ENCODE measurements at regions not wholly inside any gene's neighbourhood (a gene's known extent, or its start where the extent isn't known, plus 50 kb on each side); places are given as distances from the start of the nearest gene placed in this dataset.

- POLR2A ChIA-PET: no interaction called here
- intact Hi-C loops (cut with micrococcal nuclease): no loop called here
- Mint-ChIP-seq H3K27ac (no peak overlapping the region), H3K4me1 (peaks cover 27% of the 10 kb centered on the region), H3K9me3 (ENCODE audit: insufficient read depth) (no peaks in the 10 kb centered on the region), H3K27me3 (peaks cover 27% of the 10 kb centered on the region), H3K4me3 (no peak overlapping the region)
- TF ChIP-seq EZH2 (IDR thresholded peaks at IDR 0.05; ENCODE audit: borderline replicate concordance, insufficient read depth, low read depth, low read length, poor library complexity, severe bottlenecking) (no peak), CTCF (IDR thresholded peaks at IDR 0.05) (no peak)
- H3K9ac ChIP-seq (ENCODE audit: low read length): no peak overlapping the region
- no peak overlapping the region for H3K4me2 ChIP-seq (replicated peaks; ENCODE audit: low read depth, low read length, poor library complexity, severe bottlenecking)
- H3K36me3 ChIP-seq (replicated peaks in 1 of 2; ENCODE audit: control extremely low read depth in 1 of 2, control insufficient read depth in 1 of 2, extremely low read depth in 1 of 2, insufficient read depth in 2 of 2, low read length in 1 of 2): no peaks in the 10 kb centered on the region
- H3K9me3 ChIP-seq (ENCODE audit: control extremely low read depth in 1 of 3, control insufficient read depth in 2 of 3, insufficient read depth in 1 of 3, low read length in 2 of 3): peaks cover 0 to 6% (median 0%) of the 10 kb centered on the region in 3 donors
- no peaks in the 10 kb centered on the region for H4K20me1 ChIP-seq (ENCODE audit: control insufficient read depth, insufficient read depth, low read length, poor library complexity, severe bottlenecking)
- WGBS (ENCODE audit: insufficient coverage): 91% methylated on average over 9 of the region's 10 CpGs
- no peak for ATAC-seq (ENCODE audit: low read depth)
- peaks cover 0 to 10% (median 2%) of the 10 kb centered on the region in 4 experiments for H3K27me3 ChIP-seq (replicated peaks in 1 of 4; ENCODE audit: control extremely low read depth in 1 of 4, control insufficient read depth in 3 of 4, insufficient read depth in 4 of 4, low read length in 3 of 4)
- DNase-seq: no peak
- peaks cover 24 to 26% of the 10 kb centered on the region in 2 donors for H3K4me1 ChIP-seq (ENCODE audit: control insufficient read depth in 2 of 2, insufficient read depth in 2 of 2, low read length in 2 of 2)
- H3K4me3 ChIP-seq (ENCODE audit: control extremely low read depth in 1 of 5, extremely low read depth in 1 of 5, insufficient read depth in 1 of 5, low read depth in 2 of 5, low read length in 4 of 5): no peak overlapping the region
- H3K27ac ChIP-seq (ENCODE audit: low read length in 2 of 2): no peak overlapping the region
- CTCF ChIA-PET: no interaction called here
- no peaks in the 10 kb centered on the region for H3K79me2 ChIP-seq (ENCODE audit: control insufficient read depth, insufficient read depth, low read length)
- no peak overlapping the region for H2AFZ ChIP-seq (ENCODE audit: insufficient read depth, low read depth, low read length, poor library complexity, severe bottlenecking)
Observed at GRCh38 chr22:48141301-48141700, 1378.9 kb downstream of the TBC1D22A start.

GRCh38 chr22:48140261-48140813, 1377.9 kb downstream of the TBC1D22A start:
- H3K9ac ChIP-seq (ENCODE audit: low read length): no peak overlapping the region
- peaks cover 0 to 6% (median 0%) of the 10 kb centered on the region in 3 donors for H3K9me3 ChIP-seq (ENCODE audit: control extremely low read depth in 1 of 3, control insufficient read depth in 2 of 3, insufficient read depth in 1 of 3, low read length in 2 of 3)
- no peak for ATAC-seq (ENCODE audit: low read depth)
- Mint-ChIP-seq H3K9me3 (ENCODE audit: insufficient read depth) (no peaks in the 10 kb centered on the region), H3K4me3 (no peak overlapping the region), H3K4me1 (peaks cover 20% of the 10 kb centered on the region), H3K27me3 (peaks cover 25% of the 10 kb centered on the region), H3K27ac (no peak overlapping the region)
- H2AFZ ChIP-seq (ENCODE audit: insufficient read depth, low read depth, low read length, poor library complexity, severe bottlenecking): no peak overlapping the region
- TF ChIP-seq CTCF (IDR thresholded peaks at IDR 0.05) (no peak), EZH2 (IDR thresholded peaks at IDR 0.05; ENCODE audit: borderline replicate concordance, insufficient read depth, low read depth, low read length, poor library complexity, severe bottlenecking) (no peak)
- peaks cover 0 to 8% (median 0%) of the 10 kb centered on the region in 4 experiments for H3K27me3 ChIP-seq (replicated peaks in 1 of 4; ENCODE audit: control extremely low read depth in 1 of 4, control insufficient read depth in 3 of 4, insufficient read depth in 4 of 4, low read length in 3 of 4)
- intact Hi-C loops (cut with micrococcal nuclease): no loop called here
- no peaks in the 10 kb centered on the region for H3K79me2 ChIP-seq (ENCODE audit: control insufficient read depth, insufficient read depth, low read length)
- H4K20me1 ChIP-seq (ENCODE audit: control insufficient read depth, insufficient read depth, low read length, poor library complexity, severe bottlenecking): no peaks in the 10 kb centered on the region
- no peak for DNase-seq
- ChIA-PET CTCF (no interaction called here), POLR2A (no interaction called here)
- no peaks in the 10 kb centered on the region for H3K36me3 ChIP-seq (replicated peaks in 1 of 2; ENCODE audit: control extremely low read depth in 1 of 2, control insufficient read depth in 1 of 2, extremely low read depth in 1 of 2, insufficient read depth in 2 of 2, low read length in 1 of 2)
- H3K4me3 ChIP-seq (ENCODE audit: control extremely low read depth in 1 of 5, extremely low read depth in 1 of 5, insufficient read depth in 1 of 5, low read depth in 2 of 5, low read length in 4 of 5): no peak overlapping the region
- H3K27ac ChIP-seq (ENCODE audit: low read length in 2 of 2): no peak overlapping the region
- no peak overlapping the region for H3K4me2 ChIP-seq (replicated peaks; ENCODE audit: low read depth, low read length, poor library complexity, severe bottlenecking)
- peaks cover 14 to 17% of the 10 kb centered on the region in 2 donors for H3K4me1 ChIP-seq (ENCODE audit: control insufficient read depth in 2 of 2, insufficient read depth in 2 of 2, low read length in 2 of 2)
- 95% methylated on average over 10 of the region's 10 CpGs for WGBS (ENCODE audit: insufficient coverage)
